Thyroid gland (tissue), 4 donors: ENCODE measurements at regions not wholly inside any gene's neighbourhood (a gene's known extent, or its start where the extent isn't known, plus 50 kb on each side); places are given as distances from the start of the nearest gene placed in this dataset.

Source experiments
- DNase-seq, 2 donors: peaks; one replicate each; pipeline ENCODE4 v3.0.0-alpha.2; 2019
- H3K27ac ChIP-seq, 3 donors: fragments of 200-600 bp; sonication (generic); 1 replicate in 2 of 3; 2 replicates in 1 of 3; pipeline ENCODE4 v1.5.1; 2016 to 2019; ENCODE audit warnings: mild to moderate bottlenecking in 1 of 3, moderate library complexity in 1 of 3
- H3K27me3 ChIP-seq: fragments of 200-600 bp; sonication (generic); one replicate; pipeline ENCODE4 v1.5.1; 2019
- H3K36me3 ChIP-seq, 2 donors: fragments of 200-600 bp; sonication (generic); one replicate each; pipeline ENCODE4 v1.5.1; 2016 to 2019
- H3K4me1 ChIP-seq, 2 donors: fragments of 200-600 bp; sonication (generic); one replicate each; pipeline ENCODE4 v1.5.1; 2017 to 2019
- H3K4me3 ChIP-seq, 3 donors: fragments of 200-600 bp; sonication (generic); replicated peaks in 1 of 3; 1 replicate in 2 of 3; 2 replicates in 1 of 3; pipeline ENCODE4 v1.5.1; 2016; ENCODE audit warnings: mild to moderate bottlenecking in 1 of 3
- H3K9me3 ChIP-seq: fragments of 200-600 bp; sonication (generic); one replicate; pipeline ENCODE4 v1.5.1; 2017
- POLR2A ChIP-seq, 2 donors: fragments of 450-650 bp; IDR thresholded peaks; one replicate each; pipeline ENCODE4 v1.6.1; 2017; ENCODE audit warnings: antibody characterized with exemption in 2 of 2, mild to moderate bottlenecking in 2 of 2, moderate library complexity in 1 of 2
- WGBS, 2 donors: methylation state at CpG; one replicate each; pipeline ENCODE4 v1.1.5; 2017; 5-methylcytosine and 5-hydroxymethylcytosine counted together
- intact Hi-C: fragments of 100-400 bp; cut with DNase I; formaldehyde crosslinking; loops from one replicate; pipeline ENCODE4 v1.15.1; 2023
- TF ChIP-seq, protein P1 (sequence below), 6 experiments: fragments of 200-600 bp in 3 of 6; fragments of 450-650 bp in 3 of 6; sonication (generic) in 3 of 6; IDR thresholded peaks; one replicate each; pipeline ENCODE4 v1.5.1; 2016 to 2019; ENCODE audit warnings: antibody characterized with exemption in 6 of 6, mild to moderate bottlenecking in 2 of 6, inconsistent platforms in 1 of 6, moderate library complexity in 1 of 6

DNA sequence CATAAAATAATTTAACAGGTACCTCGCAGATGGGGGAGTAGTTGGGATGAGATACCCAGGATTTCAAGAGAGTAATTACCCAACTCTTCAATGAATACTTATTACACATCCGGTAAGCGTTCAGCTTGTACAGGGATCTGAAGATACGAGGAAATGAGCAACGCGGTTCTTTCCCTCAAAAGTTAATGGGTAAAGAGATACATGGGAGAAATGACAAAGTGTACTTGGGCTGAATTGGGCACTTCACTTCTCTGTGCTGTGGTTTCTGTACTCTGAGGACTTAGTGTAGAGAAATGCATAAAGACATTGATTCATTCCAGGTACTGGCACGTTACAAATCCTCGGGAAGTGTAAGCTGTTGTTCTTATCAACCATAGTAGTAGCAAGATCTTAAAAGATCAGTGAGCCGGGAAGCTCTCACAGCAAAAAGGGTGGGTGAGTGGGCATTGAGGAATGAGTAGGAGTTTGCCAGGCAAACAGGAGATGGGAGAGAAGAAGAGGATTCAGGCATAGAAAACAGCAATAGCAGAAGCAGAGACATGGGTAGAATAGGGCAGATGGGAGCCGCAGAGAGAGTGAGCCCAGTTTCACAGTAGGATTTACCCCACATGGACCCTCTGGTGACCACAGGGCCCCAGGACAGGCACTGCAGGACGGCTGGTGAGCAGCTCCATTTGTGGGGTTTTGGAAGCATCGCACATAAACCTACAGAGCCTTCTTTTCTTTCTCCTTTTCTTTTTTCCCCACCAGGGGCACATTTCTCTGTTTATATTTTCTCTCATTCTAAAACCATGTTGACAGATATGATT, 304.3 kb upstream of the PITRM1 start:
- no peak for DNase-seq
- no peaks in the 10 kb centered on the region for H3K27me3 ChIP-seq
- H3K9me3 ChIP-seq, result no peaks in the 10 kb centered on the region
- intact Hi-C loops, result loop anchor here (10.0 kb wide), 1 partner anchor 278 kb away; no protein-coding TSS in a partner anchor
- H3K36me3 ChIP-seq, result no peaks in the 10 kb centered on the region
- 57 to 61% methylated on average over 12 of the region's 12 CpGs for WGBS, 2 donors
- no peak overlapping the region for H3K4me3 ChIP-seq
- H3K4me1 ChIP-seq, result no peaks in the 10 kb centered on the region
- no peak overlapping the region for H3K27ac ChIP-seq
- TF ChIP-seq, protein P1, sequence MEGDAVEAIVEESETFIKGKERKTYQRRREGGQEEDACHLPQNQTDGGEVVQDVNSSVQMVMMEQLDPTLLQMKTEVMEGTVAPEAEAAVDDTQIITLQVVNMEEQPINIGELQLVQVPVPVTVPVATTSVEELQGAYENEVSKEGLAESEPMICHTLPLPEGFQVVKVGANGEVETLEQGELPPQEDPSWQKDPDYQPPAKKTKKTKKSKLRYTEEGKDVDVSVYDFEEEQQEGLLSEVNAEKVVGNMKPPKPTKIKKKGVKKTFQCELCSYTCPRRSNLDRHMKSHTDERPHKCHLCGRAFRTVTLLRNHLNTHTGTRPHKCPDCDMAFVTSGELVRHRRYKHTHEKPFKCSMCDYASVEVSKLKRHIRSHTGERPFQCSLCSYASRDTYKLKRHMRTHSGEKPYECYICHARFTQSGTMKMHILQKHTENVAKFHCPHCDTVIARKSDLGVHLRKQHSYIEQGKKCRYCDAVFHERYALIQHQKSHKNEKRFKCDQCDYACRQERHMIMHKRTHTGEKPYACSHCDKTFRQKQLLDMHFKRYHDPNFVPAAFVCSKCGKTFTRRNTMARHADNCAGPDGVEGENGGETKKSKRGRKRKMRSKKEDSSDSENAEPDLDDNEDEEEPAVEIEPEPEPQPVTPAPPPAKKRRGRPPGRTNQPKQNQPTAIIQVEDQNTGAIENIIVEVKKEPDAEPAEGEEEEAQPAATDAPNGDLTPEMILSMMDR (IDR thresholded peaks at IDR 0.05), result no peak
- no peak for TF ChIP-seq POLR2A (IDR thresholded peaks at IDR 0.05)

DNA sequence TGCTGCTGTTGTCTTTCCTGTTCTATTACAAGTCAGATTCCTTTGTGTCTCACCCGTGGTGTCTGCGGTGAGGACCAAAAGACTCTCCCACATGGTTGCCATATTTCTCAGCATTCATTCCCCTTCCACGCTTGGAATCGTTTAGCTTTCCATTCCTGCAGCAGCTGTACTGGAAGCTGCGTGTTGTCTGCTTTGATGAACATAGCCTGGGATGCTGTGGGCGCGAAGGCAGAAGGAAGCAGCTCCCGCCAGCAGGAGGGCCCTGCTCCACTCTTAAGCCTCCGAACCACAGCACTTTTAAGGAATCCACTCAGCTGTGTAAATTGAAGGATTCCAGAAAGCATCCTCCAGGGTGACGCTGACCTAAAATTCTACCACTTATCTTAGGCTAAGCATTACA, 303.6 kb upstream of the PITRM1 start:
- no peaks in the 10 kb centered on the region for H3K36me3 ChIP-seq
- H3K27ac ChIP-seq, result no peak overlapping the region
- H3K9me3 ChIP-seq, result no peaks in the 10 kb centered on the region
- no peaks in the 10 kb centered on the region for H3K4me1 ChIP-seq
- 62 to 69% methylated on average over 10 of the region's 10 CpGs for WGBS, 2 donors
- no peaks in the 10 kb centered on the region for H3K27me3 ChIP-seq
- no peak for TF ChIP-seq POLR2A (IDR thresholded peaks at IDR 0.05)
- TF ChIP-seq, protein P1 (IDR thresholded peaks at IDR 0.05), result peak in 3 of 6 experiments; percentile 3 to 23 (median 19)
- intact Hi-C loops, result loop anchor here (10.0 kb wide), 1 partner anchor 279 kb away; no protein-coding TSS in a partner anchor
- no peak overlapping the region for H3K4me3 ChIP-seq
- peak in 1 of 2 donors; percentile 24 for DNase-seq

DNA sequence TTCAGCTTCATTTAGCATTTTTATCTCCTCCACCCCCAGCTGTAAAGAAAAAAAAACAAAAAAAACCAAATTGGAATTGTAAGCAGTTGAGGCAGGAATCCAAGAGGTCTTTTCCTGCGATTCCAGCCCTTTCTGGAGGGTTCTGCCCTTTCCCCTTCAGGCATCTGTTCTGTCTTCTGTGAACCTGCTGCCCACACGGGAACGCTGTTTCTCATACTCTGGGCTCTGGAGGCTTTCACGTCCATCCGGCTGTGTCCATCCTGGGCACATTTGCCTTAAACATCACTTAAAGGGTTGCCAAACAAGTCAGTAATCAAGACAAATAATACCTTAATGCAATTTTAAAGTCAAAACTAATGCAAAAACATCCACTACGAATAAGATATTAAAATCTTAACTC, 302.8 kb upstream of the PITRM1 start:
- no peaks in the 10 kb centered on the region for H3K9me3 ChIP-seq
- no peaks in the 10 kb centered on the region for H3K36me3 ChIP-seq
- intact Hi-C loops, result loop anchor here (10.0 kb wide), 1 partner anchor 279 kb away; no protein-coding TSS in a partner anchor
- no peak overlapping the region for H3K4me3 ChIP-seq
- no peak overlapping the region for H3K27ac ChIP-seq
- no peaks in the 10 kb centered on the region for H3K27me3 ChIP-seq
- no peak for TF ChIP-seq POLR2A (IDR thresholded peaks at IDR 0.05)
- TF ChIP-seq, protein P1 (IDR thresholded peaks at IDR 0.05), result no peak
- H3K4me1 ChIP-seq, result no peaks in the 10 kb centered on the region
- 78 to 83% methylated on average over 6 of the region's 6 CpGs for WGBS, 2 donors
- no peak for DNase-seq

DNA sequence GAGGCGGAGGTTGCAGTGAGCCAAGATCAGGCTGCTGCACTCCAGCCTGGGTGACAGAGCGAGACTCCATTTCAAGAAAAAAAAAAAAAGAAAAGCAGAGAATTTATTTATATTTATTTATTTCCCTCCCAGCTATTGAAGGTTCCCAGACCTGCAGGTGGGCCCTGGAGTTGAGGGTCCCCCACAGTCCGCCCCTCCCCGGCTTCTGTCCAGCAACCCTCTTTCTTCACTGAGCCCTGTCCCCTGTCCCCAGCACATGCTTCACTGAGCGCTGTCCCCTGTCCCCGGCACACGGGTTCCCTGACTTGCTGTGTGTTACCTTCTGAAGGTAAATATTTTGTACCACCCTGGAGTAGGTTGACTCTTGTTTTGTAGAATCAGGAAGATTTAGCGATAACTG, 301.7 kb upstream of the PITRM1 start:
- Histone ChIP-seq H3K27ac (no peak overlapping the region), H3K4me1 (peaks cover 0 to 4% of the 10 kb centered on the region in 2 donors), H3K9me3 (no peaks in the 10 kb centered on the region), H3K4me3 (no peak overlapping the region), H3K27me3 (no peaks in the 10 kb centered on the region), H3K36me3 (no peaks in the 10 kb centered on the region)
- TF ChIP-seq, protein P1 (IDR thresholded peaks at IDR 0.05), result no peak
- TF ChIP-seq POLR2A (IDR thresholded peaks at IDR 0.05), result no peak
- DNase-seq, result no peak
- 89 to 92% methylated on average over 8 of the region's 8 CpGs for WGBS, 2 donors
- intact Hi-C loops, result loop anchor here (10.0 kb wide), 1 partner anchor 281 kb away; no protein-coding TSS in a partner anchor

DNA sequence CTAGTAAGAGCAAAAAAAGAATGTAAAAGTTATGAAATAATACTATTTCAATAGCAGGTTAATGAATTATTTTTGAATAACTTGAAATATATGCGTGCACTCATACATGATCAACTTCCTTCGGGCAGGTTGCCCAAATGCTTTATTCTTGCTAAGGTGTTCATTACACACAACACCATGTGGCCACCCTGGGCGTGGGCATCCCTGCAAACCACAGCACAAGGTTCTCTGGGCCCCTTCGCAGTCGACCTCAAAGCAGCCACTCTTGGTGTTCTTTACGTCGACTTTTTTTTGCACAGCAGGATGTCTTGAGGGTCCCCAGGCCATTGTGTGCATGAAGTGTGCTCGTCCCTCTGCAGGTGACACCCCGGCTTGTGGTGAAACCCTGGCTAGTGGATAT, 300.7 kb upstream of the PITRM1 start:
- no peak overlapping the region for H3K4me3 ChIP-seq
- DNase-seq, result no peak
- 93 to 94% methylated on average over 9 of the region's 9 CpGs for WGBS, 2 donors
- H3K27me3 ChIP-seq, result no peaks in the 10 kb centered on the region
- H3K27ac ChIP-seq, result no peak overlapping the region
- H3K4me1 ChIP-seq, result peaks cover 0 to 6% of the 10 kb centered on the region in 2 donors
- intact Hi-C loops, result loop anchor here (10.0 kb wide), 1 partner anchor 282 kb away; no protein-coding TSS in a partner anchor
- no peaks in the 10 kb centered on the region for H3K36me3 ChIP-seq
- no peak for TF ChIP-seq POLR2A (IDR thresholded peaks at IDR 0.05)
- TF ChIP-seq, protein P1 (IDR thresholded peaks at IDR 0.05), result no peak
- H3K9me3 ChIP-seq, result no peaks in the 10 kb centered on the region
